ENCODE measurements at regions not wholly inside any gene's neighbourhood (a gene's known extent, or its start where the extent isn't known, plus 50 kb on each side); places are given as distances from the start of the nearest gene placed in this dataset.
"Not testable (repeated sequence)": the region's sequence is repeated elsewhere in the genome, so short reads cannot be mapped to it uniquely, and the experiment has no call there.

DNA sequence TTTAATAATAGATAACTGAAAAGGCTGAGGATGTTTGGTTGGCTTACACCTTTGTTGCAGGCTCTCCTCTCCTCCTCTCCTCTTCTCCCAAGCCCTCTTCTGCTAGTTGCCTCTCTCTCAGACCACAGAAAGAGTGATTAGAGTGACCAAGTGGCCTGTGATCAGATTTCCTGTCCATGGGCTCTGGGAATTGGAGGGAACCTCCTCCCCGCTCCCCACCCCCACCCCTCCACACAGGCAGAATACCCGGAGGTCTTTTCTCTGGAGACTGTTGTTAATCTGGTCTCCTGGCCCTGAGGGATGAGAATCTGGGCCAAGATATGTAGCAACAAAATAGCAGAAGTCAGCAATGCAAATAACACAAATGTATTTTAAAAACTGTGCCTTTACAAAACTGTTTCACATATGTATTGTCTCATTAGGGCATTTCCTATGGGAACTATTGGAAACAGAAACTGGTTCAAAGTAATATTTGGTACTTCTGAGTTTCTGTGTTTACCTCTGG lies 361.3 kb downstream of the NR2F1-AS1 start:
- no peak overlapping the region for H3K4me3 Mint-ChIP-seq
- no peak for ATAC-seq (ENCODE audit: low read depth in 2 of 2)
- no peaks in the 10 kb centered on the region for H3K4me1 Mint-ChIP-seq
- H3K27ac Mint-ChIP-seq, result no peak overlapping the region
- no peak for DNase-seq
- H3K9me3 Mint-ChIP-seq, result peaks cover 0 to 1% (median 0%) of the 10 kb centered on the region in 7 donors
- H3K27me3 Mint-ChIP-seq, result no peaks in the 10 kb centered on the region
- H3K36me3 Mint-ChIP-seq, result no peaks in the 10 kb centered on the region

DNA sequence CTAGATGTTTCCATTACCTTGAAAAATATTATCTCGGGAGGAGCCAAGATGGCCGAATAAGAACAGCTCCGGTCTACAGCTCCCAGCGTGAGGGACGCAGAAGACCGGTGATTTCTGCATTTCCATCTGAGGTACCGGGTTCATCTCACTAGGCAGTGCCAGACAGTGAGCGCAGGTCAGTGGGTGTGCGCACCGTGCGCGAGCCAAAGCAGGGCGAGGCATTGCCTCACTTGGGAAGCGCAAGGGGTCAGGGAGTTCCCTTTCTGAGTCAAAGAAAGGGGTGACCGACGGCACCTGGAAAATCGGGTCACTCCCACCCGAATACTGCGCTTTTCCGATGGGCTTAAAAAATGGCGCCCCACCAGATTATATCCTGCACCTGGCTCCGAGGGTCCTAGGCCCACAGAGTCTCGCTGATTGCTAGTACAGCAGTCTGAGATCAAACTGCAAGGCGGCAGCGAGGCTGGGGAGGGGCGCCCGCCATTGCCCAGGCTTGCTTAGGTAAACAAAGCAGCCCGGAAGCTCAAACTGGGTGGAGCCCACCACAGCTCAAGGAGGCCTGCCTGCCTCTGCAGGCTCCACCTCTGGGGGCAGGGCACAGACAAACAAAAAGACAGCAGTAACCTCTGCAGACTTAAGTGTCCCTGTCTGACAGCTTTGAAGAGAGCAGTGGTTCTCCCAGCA lies 367.8 kb downstream of the NR2F1-AS1 start:
- H3K27ac Mint-ChIP-seq; DNase-seq; H3K36me3 Mint-ChIP-seq; H3K27me3 Mint-ChIP-seq; H3K4me1 Mint-ChIP-seq; H3K4me3 Mint-ChIP-seq; ATAC-seq (ENCODE audit: low read depth in 2 of 2); H3K9me3 Mint-ChIP-seq: not testable (repeated sequence)

DNA sequence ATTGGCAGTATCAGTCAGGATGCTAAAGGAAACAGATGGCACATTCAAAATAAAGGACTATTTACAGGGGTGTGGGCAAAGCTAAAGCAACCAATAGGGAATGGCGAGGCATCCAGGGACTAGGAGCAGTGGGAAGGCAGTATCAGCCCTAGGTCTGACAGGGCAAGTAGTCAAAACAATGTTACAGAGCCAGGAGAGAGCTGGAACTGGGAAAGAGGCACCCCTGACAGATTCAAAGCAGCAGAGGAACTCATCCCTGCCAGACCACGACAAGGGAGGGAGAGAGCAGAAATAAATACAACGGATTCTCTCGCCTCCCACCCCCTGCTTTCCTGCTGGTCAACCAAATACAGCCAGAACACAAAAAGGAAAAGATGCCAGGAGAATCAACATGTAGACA lies 371.5 kb downstream of the NR2F1-AS1 start:
- Mint-ChIP-seq H3K9me3 (peaks cover 0 to 12% (median 3%) of the 10 kb centered on the region in 7 donors), H3K27me3 (no peaks in the 10 kb centered on the region), H3K4me1 (no peaks in the 10 kb centered on the region), H3K4me3 (no peak overlapping the region), H3K36me3 (no peaks in the 10 kb centered on the region), H3K27ac (no peak overlapping the region)
- no peak for DNase-seq
- no peak for ATAC-seq (ENCODE audit: low read depth in 2 of 2)

DNA sequence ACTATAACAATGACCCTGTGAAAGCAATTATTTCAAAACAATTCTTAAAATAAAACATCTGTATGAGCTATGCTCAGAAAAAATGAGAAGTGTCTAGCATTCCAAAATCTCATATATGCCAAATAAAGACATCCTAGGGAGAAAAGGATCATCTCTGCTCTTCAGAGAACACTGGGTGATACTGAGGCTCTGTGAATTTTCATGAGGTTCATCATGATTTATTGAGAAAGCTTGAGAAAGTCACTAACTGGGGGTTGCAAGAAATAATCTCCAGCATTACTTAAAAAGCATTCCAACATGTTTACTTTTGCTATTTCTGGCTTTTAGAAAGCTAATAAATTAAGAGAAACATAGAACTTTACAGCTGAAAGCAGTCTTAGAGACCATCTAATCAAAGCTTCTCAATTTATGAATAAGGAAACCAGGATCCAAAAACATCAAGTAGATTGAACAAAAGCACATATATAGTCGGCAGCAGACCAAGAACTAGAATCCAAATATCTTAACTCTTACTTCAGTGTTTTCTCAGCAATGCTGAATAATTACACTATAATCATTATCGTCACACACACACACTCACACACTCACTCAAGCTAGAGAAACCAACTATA lies 372.8 kb downstream of the NR2F1-AS1 start:
- H3K27ac Mint-ChIP-seq, result no peak overlapping the region
- H3K36me3 Mint-ChIP-seq, result no peaks in the 10 kb centered on the region
- H3K4me3 Mint-ChIP-seq, result no peak overlapping the region
- H3K4me1 Mint-ChIP-seq, result no peaks in the 10 kb centered on the region
- DNase-seq (no peak), ATAC-seq (ENCODE audit: low read depth in 2 of 2) (no peak)
- no peaks in the 10 kb centered on the region for H3K27me3 Mint-ChIP-seq
- peaks cover 0 to 12% (median 3%) of the 10 kb centered on the region in 7 donors for H3K9me3 Mint-ChIP-seq

DNA sequence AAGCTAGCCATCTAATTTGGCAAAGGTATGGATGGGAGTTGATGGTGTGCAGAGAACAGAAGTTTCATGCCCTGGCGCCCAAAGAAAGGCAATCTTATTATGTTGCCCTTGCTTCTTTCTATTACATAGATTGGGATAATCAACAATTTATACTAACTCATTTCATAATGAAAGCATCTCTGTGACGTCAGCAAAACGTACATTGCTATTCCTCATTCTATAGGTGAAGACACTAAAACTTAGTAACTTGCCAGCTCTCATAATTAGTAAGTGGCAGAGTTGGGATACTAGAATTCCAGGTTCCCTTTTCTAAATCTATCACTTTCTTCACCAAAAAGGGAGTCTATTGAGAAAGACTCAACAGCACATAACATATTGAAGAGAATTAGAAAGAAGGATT lies 374.8 kb downstream of the NR2F1-AS1 start:
- ATAC-seq (ENCODE audit: low read depth in 2 of 2) (no peak), DNase-seq (no peak)
- no peaks in the 10 kb centered on the region for H3K27me3 Mint-ChIP-seq
- H3K4me3 Mint-ChIP-seq, result no peak overlapping the region
- peaks cover 0 to 12% (median 4%) of the 10 kb centered on the region in 7 donors for H3K9me3 Mint-ChIP-seq
- H3K27ac Mint-ChIP-seq, result no peak overlapping the region
- H3K36me3 Mint-ChIP-seq, result no peaks in the 10 kb centered on the region
- H3K4me1 Mint-ChIP-seq, result no peaks in the 10 kb centered on the region

DNA sequence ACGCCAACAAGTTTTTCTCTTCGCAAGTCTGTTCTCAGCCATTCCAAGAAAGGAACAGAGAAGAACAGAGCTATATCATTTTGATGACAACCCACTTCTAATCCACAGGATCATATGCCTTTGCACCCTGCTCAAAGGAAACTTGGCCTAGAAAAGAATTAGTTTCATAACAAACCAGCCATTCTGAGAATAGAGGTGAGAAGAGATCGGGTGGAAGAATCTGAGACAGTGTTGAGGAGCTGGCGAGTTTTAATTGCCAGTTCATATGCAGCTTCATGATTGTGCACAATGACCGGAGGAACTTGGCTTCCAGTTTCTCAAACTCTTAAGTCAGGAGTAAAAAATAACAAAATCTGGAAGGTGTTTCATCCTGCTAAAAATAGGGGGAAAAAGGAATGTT lies 380.0 kb downstream of the NR2F1-AS1 start:
- no peaks in the 10 kb centered on the region for H3K36me3 Mint-ChIP-seq

DNA sequence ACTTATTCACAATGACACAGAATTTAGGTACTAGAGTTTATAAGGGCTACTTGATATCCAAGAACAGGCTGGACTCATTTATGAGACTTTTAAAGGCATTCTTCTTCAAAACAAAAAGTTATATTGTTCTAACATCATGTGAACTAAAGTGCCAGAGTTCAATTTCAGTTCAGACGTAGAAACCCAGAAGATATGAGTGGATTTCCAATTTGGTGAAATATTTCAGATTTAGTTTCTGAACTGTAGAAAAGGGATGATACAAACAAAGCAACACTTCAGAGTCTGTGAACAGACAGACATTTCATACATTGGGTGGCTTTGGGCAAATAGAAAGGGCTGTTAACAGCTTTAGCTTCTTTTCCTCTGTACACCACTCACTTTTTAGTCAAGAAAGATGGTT lies 384.0 kb downstream of the NR2F1-AS1 start:
- Mint-ChIP-seq H3K27ac (no peak overlapping the region), H3K4me1 (no peaks in the 10 kb centered on the region), H3K4me3 (no peak overlapping the region), H3K36me3 (no peaks in the 10 kb centered on the region), H3K9me3 (peaks cover 0 to 16% (median 0%) of the 10 kb centered on the region in 7 donors), H3K27me3 (no peaks in the 10 kb centered on the region)
- no peak for DNase-seq
- ATAC-seq (ENCODE audit: low read depth in 2 of 2), result no peak

More for the DNA sequence above, 380.0 kb downstream of the NR2F1-AS1 start:
- DNase-seq (no peak), ATAC-seq (ENCODE audit: low read depth in 2 of 2) (no peak)
- H3K4me1 Mint-ChIP-seq, result no peaks in the 10 kb centered on the region
- H3K9me3 Mint-ChIP-seq, result peaks cover 0 to 12% (median 6%) of the 10 kb centered on the region in 7 donors
- H3K27ac Mint-ChIP-seq, result no peak overlapping the region
- H3K4me3 Mint-ChIP-seq, result no peak overlapping the region
- H3K27me3 Mint-ChIP-seq, result no peaks in the 10 kb centered on the region

DNA sequence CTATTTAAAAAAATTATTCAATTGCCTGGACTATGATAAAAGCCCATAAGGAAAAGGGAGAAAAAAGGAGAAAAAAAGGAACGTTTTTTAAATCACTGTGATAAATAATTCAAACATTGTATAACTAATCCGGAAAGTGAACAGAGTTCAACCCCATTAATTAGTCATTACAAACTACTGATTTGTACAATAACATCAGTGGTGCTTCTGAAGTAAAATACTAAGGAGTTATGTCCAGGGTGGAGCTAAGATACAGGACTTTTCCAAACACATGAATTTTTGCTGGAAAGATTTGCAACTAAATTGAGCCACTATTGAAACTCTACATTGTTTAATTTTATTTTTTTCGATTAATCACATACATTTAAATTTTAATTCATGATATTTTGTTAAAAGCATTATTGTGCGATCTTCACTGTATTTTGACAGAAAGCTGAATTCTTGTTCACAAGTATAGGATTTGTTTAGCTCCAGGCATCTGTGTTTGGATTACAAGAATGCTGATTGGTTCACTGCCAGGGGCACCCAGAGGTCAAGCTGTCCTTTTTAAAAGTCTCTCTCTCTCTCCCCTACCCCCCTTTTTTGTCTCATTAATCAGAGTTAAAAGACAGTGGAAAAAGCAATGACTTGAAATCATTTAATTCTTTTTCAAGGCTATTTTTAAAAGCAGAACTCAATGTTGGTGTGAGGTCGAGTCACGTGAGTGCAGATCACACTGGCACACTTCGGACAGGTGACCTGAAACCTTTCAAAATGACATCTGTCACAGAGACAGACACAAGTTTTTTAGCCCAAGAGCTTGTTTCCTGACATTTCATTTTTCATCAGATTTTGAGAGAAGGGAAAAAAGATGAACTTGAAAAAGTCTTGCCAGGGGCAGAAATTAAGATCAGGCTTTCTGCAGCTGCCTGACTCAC lies 387.3 kb downstream of the NR2F1-AS1 start:
- ATAC-seq (ENCODE audit: low read depth in 2 of 2), result no peak
- Mint-ChIP-seq H3K27me3 (no peaks in the 10 kb centered on the region), H3K4me3 (no peak overlapping the region), H3K36me3 (no peaks in the 10 kb centered on the region), H3K4me1 (no peaks in the 10 kb centered on the region), H3K27ac (no peak overlapping the region), H3K9me3 (peaks cover 0 to 16% (median 3%) of the 10 kb centered on the region in 7 donors)
- DNase-seq, result no peak

DNA sequence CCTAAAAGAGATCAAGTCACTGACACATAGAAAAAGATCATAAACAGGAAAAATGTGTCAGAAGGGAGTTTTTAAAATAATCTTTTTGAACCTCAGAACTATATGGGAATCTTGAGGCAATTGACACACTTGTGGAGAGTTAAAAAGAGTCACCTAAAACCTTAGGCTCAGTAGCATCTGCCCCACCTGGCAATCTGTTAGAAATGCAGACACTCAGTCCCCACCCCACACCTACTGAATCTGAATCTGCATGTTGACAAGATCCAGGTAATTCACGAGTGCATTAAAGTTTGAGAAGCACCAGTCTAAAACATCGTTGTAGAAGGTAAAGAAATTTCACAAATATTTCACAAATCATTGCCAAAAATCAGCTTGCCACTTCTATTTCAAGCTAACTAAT lies 388.3 kb downstream of the NR2F1-AS1 start:
- no peaks in the 10 kb centered on the region for H3K27me3 Mint-ChIP-seq
- ATAC-seq (ENCODE audit: low read depth in 2 of 2), result no peak
- H3K36me3 Mint-ChIP-seq, result no peaks in the 10 kb centered on the region
- H3K9me3 Mint-ChIP-seq, result peaks cover 0 to 16% (median 3%) of the 10 kb centered on the region in 7 donors
- no peak overlapping the region for H3K4me3 Mint-ChIP-seq
- DNase-seq, result no peak
- H3K27ac Mint-ChIP-seq, result no peak overlapping the region
- no peaks in the 10 kb centered on the region for H3K4me1 Mint-ChIP-seq

DNA sequence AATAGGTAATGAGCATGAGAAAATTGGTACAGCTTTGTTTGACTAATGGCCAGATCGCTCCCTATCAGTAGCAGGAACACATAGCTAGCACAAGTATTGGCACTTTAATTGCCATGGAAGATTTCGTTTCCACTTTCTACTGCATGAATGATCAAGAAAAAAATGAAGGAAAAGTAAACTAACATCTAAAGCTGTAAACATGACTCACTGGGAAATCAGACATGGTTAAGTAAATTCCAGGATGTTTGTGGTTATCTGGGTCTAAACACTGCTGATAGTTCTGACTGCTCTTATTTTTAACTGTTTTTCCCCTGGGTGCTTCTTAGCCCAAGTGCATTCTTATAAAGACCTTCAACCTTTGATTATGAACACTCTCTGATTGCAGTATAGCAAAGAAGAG lies 388.9 kb downstream of the NR2F1-AS1 start:
- DNase-seq (no peak), ATAC-seq (ENCODE audit: low read depth in 2 of 2) (no peak)
- H3K36me3 Mint-ChIP-seq, result no peaks in the 10 kb centered on the region
- H3K4me3 Mint-ChIP-seq, result no peak overlapping the region
- H3K27me3 Mint-ChIP-seq, result no peaks in the 10 kb centered on the region
- no peaks in the 10 kb centered on the region for H3K4me1 Mint-ChIP-seq
- H3K9me3 Mint-ChIP-seq, result peaks cover 0 to 16% (median 3%) of the 10 kb centered on the region in 7 donors
- no peak overlapping the region for H3K27ac Mint-ChIP-seq

DNA sequence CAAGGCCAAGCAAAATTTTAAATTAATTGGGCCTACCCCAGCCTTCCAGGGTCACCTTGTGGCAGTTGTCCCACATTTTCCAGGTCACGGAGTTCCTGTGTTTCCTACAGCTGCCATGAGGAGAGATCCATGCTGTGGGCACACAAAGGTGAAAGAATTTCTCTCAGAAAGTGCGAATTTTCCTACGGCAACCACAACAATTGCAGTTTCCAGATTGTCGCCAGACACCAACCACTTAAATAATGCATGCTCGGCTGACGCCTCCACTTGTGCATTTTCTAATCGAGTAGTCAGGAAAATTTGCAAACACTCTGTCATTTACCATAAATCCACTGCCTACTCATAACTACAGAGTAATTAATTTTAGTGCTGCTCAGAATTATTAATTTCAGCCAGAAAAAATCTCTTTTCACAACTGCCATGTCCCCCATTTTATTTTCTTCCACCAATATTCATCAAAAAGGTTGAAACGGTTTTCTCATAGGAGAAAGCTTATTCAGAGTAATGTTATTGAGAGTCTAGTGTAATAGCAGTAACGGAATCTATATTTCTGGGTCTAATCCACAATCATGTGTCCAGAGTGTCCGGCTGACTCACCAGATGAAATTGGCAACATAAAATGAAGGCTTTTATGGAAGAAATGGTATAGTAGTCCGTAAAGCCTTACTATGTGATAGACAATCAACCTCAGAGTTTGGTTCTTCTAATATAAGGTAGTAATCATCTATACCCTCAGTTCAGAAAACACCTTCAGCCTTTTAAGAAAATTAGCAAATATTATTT lies 389.8 kb downstream of the NR2F1-AS1 start:
- Mint-ChIP-seq H3K27me3 (no peaks in the 10 kb centered on the region), H3K9me3 (peaks cover 0 to 11% (median 3%) of the 10 kb centered on the region in 7 donors), H3K27ac (no peak overlapping the region), H3K4me1 (no peaks in the 10 kb centered on the region), H3K36me3 (no peaks in the 10 kb centered on the region), H3K4me3 (no peak overlapping the region)
- no peak for ATAC-seq (ENCODE audit: low read depth in 2 of 2)
- no peak for DNase-seq

DNA sequence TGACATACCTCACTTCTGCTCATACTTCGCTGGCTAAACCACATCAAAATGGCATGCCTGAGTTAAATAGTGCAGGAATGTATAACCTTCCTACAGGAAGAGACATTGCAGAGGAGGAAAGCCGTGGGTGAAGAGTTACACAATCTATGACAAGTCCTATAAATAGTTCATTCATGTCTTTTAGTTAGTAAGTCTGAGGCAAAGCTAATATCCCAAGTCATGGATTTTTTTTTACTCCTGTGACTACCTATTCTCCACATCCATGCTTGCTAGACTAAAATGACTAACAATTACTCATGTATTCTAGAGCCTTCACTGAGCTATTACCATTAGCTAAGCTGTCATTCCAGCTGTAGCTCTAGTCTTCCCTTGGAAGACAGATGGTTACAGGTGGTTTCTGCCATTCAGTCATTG lies 391.3 kb downstream of the NR2F1-AS1 start:
- no peaks in the 10 kb centered on the region for H3K4me1 Mint-ChIP-seq
- H3K27me3 Mint-ChIP-seq, result no peaks in the 10 kb centered on the region
- no peaks in the 10 kb centered on the region for H3K36me3 Mint-ChIP-seq
- H3K4me3 Mint-ChIP-seq, result no peak overlapping the region
- H3K9me3 Mint-ChIP-seq, result peaks cover 0 to 11% (median 0%) of the 10 kb centered on the region in 7 donors
- ATAC-seq (ENCODE audit: low read depth in 2 of 2) (no peak), DNase-seq (no peak)
- no peak overlapping the region for H3K27ac Mint-ChIP-seq

DNA sequence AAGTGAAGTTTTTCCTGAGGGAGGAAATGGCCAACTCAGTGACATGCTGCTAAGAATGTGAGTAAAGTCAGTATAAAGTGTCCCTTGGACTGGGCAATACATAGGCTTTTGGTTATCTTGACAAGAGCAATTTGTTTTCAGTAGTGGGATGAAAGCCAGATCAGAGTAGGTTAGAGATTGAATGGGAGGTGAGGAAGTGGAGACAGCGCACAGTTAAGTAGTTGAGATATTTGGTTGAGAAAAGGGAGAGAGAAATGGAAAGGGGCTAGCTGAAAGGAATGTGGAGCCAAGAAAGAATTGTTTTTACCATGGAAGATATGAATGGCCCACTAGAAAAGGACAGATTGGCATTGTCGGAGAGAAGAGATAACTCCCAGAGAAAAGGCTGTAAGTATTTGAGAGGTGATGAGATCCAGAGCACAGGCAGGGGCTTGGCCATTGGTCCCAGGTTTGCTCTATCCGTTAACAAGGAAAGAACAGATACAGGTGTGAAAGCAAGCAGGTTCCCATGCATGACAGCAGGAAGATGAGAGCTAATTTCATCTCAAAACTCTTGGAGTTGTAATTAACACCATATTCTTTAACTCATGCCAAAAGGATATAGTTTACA lies 392.0 kb downstream of the NR2F1-AS1 start:
- Mint-ChIP-seq H3K4me3 (no peak overlapping the region), H3K4me1 (no peaks in the 10 kb centered on the region), H3K36me3 (no peaks in the 10 kb centered on the region), H3K27me3 (no peaks in the 10 kb centered on the region), H3K9me3 (peaks cover 0 to 11% (median 0%) of the 10 kb centered on the region in 7 donors), H3K27ac (no peak overlapping the region)
- DNase-seq (no peak), ATAC-seq (ENCODE audit: low read depth in 2 of 2) (no peak)
